H9 (cell line): ENCODE measurements at regions not wholly inside any gene's neighbourhood (a gene's known extent, or its start where the extent isn't known, plus 50 kb on each side); places are given as distances from the start of the nearest gene placed in this dataset.

Experiments used
- DNase-seq: peaks from one replicate; pipeline ENCODE4 v3.0.0-alpha.2; 2017
- H2AFZ ChIP-seq: one replicate; pipeline ENCODE4 v1.6.1; 2013; ENCODE audit warnings: mild to moderate bottlenecking, low read length, control low read depth, moderate library complexity
- H2AK5ac ChIP-seq: 2 replicates; pipeline ENCODE4 v1.6.1; 2013; ENCODE audit warnings: low read length, control low read depth, mixed read lengths; ENCODE audit not compliant: insufficient read length
- H2BK120ac ChIP-seq: one replicate; pipeline ENCODE4 v1.6.1; 2013; ENCODE audit warnings: low read depth, mild to moderate bottlenecking, low read length, control low read depth, inconsistent platforms; ENCODE audit not compliant: poor library complexity, severe bottlenecking
- H2BK12ac ChIP-seq: 2 replicates; pipeline ENCODE4 v1.6.1; 2013; ENCODE audit warnings: low read length, control low read depth, mixed read lengths, low read depth; ENCODE audit not compliant: insufficient read length
- H2BK15ac ChIP-seq: 2 replicates; pipeline ENCODE4 v1.6.1; 2013; ENCODE audit warnings: low read depth, low read length, control low read depth
- H2BK20ac ChIP-seq: one replicate; pipeline ENCODE4 v1.6.1; 2013; ENCODE audit warnings: low read depth, mild to moderate bottlenecking, low read length, control low read depth, inconsistent platforms; ENCODE audit not compliant: poor library complexity, severe bottlenecking
- H2BK5ac ChIP-seq: 2 replicates; pipeline ENCODE4 v1.6.1; 2013; ENCODE audit warnings: low read length, control low read depth, mixed read lengths; ENCODE audit not compliant: insufficient read length
- H3K14ac ChIP-seq: 2 replicates; pipeline ENCODE4 v1.6.1; 2013; ENCODE audit warnings: low read length, control low read depth; ENCODE audit not compliant: insufficient read depth
- H3K18ac ChIP-seq: 2 replicates; pipeline ENCODE4 v1.6.1; 2013; ENCODE audit warnings: low read depth, mild to moderate bottlenecking, mixed read lengths, low read length, control low read depth; ENCODE audit not compliant: insufficient read length
- H3K23ac ChIP-seq: 2 replicates; pipeline ENCODE4 v1.6.1; 2013; ENCODE audit warnings: low read length, control low read depth, mixed read lengths, low read depth; ENCODE audit not compliant: insufficient read length
- H3K23me2 ChIP-seq: 2 replicates; pipeline ENCODE4 v1.6.1; 2013; ENCODE audit warnings: low read depth, mild to moderate bottlenecking, mixed read lengths, low read length, control low read depth; ENCODE audit not compliant: insufficient read length, poor library complexity, severe bottlenecking
- H3K27ac ChIP-seq: 2 replicates; pipeline ENCODE4 v1.5.1; 2013; ENCODE audit warnings: low read length, control low read depth, mixed read lengths, low read depth; ENCODE audit not compliant: insufficient read length
- H3K27me3 ChIP-seq: 2 replicates; pipeline ENCODE4 v1.6.1; 2013; ENCODE audit warnings: low read length, control low read depth, inconsistent platforms; ENCODE audit not compliant: insufficient read depth
- H3K4ac ChIP-seq: 2 replicates; pipeline ENCODE4 v1.6.1; 2013; ENCODE audit warnings: low read depth, mild to moderate bottlenecking, control low read depth, inconsistent platforms, low read length, moderate library complexity
- H3K4me1 ChIP-seq: 2 replicates; pipeline ENCODE4 v1.6.1; 2013; ENCODE audit warnings: low read length, control low read depth, inconsistent platforms; ENCODE audit not compliant: insufficient read depth
- H3K4me2 ChIP-seq: 2 replicates; pipeline ENCODE4 v1.6.1; 2013; ENCODE audit warnings: low read length, control low read depth, mixed read lengths; ENCODE audit not compliant: insufficient read length, insufficient read depth
- H3K56ac ChIP-seq: 2 replicates; pipeline ENCODE4 v1.6.1; 2013; ENCODE audit warnings: low read depth, mild to moderate bottlenecking, mixed read lengths, low read length, control low read depth; ENCODE audit not compliant: insufficient read length
- H3K79me1 ChIP-seq: 2 replicates; pipeline ENCODE4 v1.6.1; 2013; ENCODE audit warnings: low read depth, mild to moderate bottlenecking, moderate library complexity, low read length, control low read depth, inconsistent platforms; ENCODE audit not compliant: insufficient read depth, poor library complexity, severe bottlenecking
- H3K79me2 ChIP-seq: 2 replicates; pipeline ENCODE4 v1.6.1; 2013; ENCODE audit warnings: low read length, control low read depth, inconsistent platforms; ENCODE audit not compliant: insufficient read depth
- H3K9ac ChIP-seq: 2 replicates; pipeline ENCODE4 v1.6.1; 2013; ENCODE audit warnings: low read length, control low read depth, mixed read lengths; ENCODE audit not compliant: insufficient read length; ENCODE audit errors: extremely low read depth
- H3K9me3 ChIP-seq: one replicate; pipeline ENCODE4 v1.6.1; 2013; ENCODE audit warnings: low read depth, low read length, inconsistent platforms; ENCODE audit not compliant: control insufficient read depth
- H3T11ph ChIP-seq: one replicate; pipeline ENCODE4 v1.6.1; 2013; ENCODE audit warnings: mild to moderate bottlenecking, low read length, control low read depth, inconsistent platforms
- H4K20me1 ChIP-seq: one replicate; pipeline ENCODE4 v1.6.1; 2013; ENCODE audit not compliant: control insufficient read depth, insufficient read length, insufficient read depth
- H4K5ac ChIP-seq: 2 replicates; pipeline ENCODE4 v1.6.1; 2013; ENCODE audit warnings: low read depth, mild to moderate bottlenecking, mixed read lengths, low read length, control low read depth; ENCODE audit not compliant: insufficient read length
- H4K8ac ChIP-seq: replicated peaks from 2 replicates; pipeline ENCODE4 v1.6.1; 2013; ENCODE audit warnings: low read length, control low read depth, mixed read lengths, low read depth; ENCODE audit not compliant: insufficient read length
- H4K91ac ChIP-seq: 2 replicates; pipeline ENCODE4 v1.6.1; 2013; ENCODE audit warnings: low read depth, mild to moderate bottlenecking, moderate library complexity, mixed read lengths, low read length, control low read depth; ENCODE audit not compliant: insufficient read length
- H3K27ac Mint-ChIP-seq, 3 experiments: 2 replicates in 2 of 3; 3 replicates in 1 of 3; pipeline ENCODE4 v1.8.0; 2020 to 2021; ENCODE audit warnings: mixed read lengths in 3 of 3, mild to moderate bottlenecking in 1 of 3, moderate library complexity in 1 of 3
- H3K27me3 Mint-ChIP-seq: 2 replicates; pipeline ENCODE4 v1.8.0; 2021; ENCODE audit warnings: low read depth, mild to moderate bottlenecking, moderate library complexity, mixed read lengths
- H3K36me3 Mint-ChIP-seq, 3 experiments: 2 replicates in 2 of 3; 3 replicates in 1 of 3; pipeline ENCODE4 v1.8.0; 2020 to 2021; ENCODE audit warnings: low read depth in 3 of 3, mixed read lengths in 3 of 3; ENCODE audit not compliant: insufficient read depth in 1 of 3
- H3K4me1 Mint-ChIP-seq, 2 experiments: 2 replicates each; pipeline ENCODE4 v1.8.0; 2020; ENCODE audit warnings: mixed read lengths in 2 of 2
- H3K4me3 Mint-ChIP-seq, 2 experiments: 2 replicates in 1 of 2; 3 replicates in 1 of 2; pipeline ENCODE4 v1.8.0; 2020 to 2021; ENCODE audit warnings: mild to moderate bottlenecking in 2 of 2, mixed read lengths in 2 of 2, moderate library complexity in 1 of 2
- H3K9me3 Mint-ChIP-seq, 2 experiments: 2 replicates in 1 of 2; 3 replicates in 1 of 2; pipeline ENCODE4 v1.8.0; 2020; ENCODE audit warnings: mild to moderate bottlenecking in 2 of 2, mixed read lengths in 2 of 2, moderate library complexity in 1 of 2
- CTCF ChIP-seq: fragments of 200-600 bp; sonication (generic); conservative IDR thresholded peaks from 3 replicates; pipeline ENCODE4 v1.8.0; 2021; ENCODE audit warnings: antibody characterized with exemption, mild to moderate bottlenecking
- WGBS: extraction: QIAGEN DNeasy Blood & Tissue Kit; methylation state at CpG from one replicate; pipeline ENCODE4 v1.1.7; 2013; ENCODE audit warnings: missing lambda C conversion rate, low lambda C conversion rate, mixed read lengths; ENCODE audit not compliant: insufficient read length; ENCODE audit errors: extremely low coverage; 5-methylcytosine and 5-hydroxymethylcytosine counted together

DNA sequence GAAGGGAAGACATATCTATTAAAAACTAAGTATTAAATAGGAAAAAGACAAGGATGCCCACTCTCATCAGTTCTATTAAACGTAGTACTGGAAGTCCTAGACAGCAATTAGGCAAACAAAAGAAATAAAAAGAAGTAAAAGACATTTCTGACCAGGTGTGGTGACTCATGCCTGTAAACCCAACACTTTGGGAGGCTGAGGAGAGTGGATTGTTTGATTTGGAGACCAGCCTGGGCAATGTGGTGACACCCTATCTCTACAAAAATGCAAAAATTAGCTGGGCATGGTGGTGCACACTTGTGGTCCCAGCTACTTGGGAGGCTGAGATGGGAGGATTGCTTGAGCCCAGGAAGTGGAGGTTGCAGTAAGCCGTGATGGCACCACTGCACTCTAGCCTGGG, 1071.8 kb downstream of the FAT4 start:
- Histone ChIP-seq H4K8ac (no peak overlapping the region), H3K4ac (no peak overlapping the region), H3K56ac (no peak overlapping the region), H3K9ac (no peak overlapping the region), H3K18ac (no peak overlapping the region), H2AFZ (no peak overlapping the region), H3K4me1 (no peaks in the 10 kb centered on the region), H3K79me2 (no peaks in the 10 kb centered on the region), H2BK120ac (no peak overlapping the region), H3K23me2 (no peaks in the 10 kb centered on the region), H3K9me3 (no peaks in the 10 kb centered on the region), H3K23ac (no peak overlapping the region), H3K14ac (no peak overlapping the region), H4K20me1 (no peaks in the 10 kb centered on the region), H2BK12ac (no peak overlapping the region), H2AK5ac (no peak overlapping the region), H3K4me2 (no peak overlapping the region), H3K27ac (no peak overlapping the region), H3T11ph (no peak overlapping the region), H2BK5ac (no peak overlapping the region), H2BK20ac (no peak overlapping the region), H4K91ac (no peak overlapping the region), H2BK15ac (no peak overlapping the region), H4K5ac (no peak overlapping the region), H3K79me1 (no peaks in the 10 kb centered on the region), H3K27me3 (no peaks in the 10 kb centered on the region)
- Mint-ChIP-seq H3K4me3 (no peak overlapping the region), H3K36me3 (no peaks in the 10 kb centered on the region), H3K27ac (no peak overlapping the region), H3K9me3 (no peaks in the 10 kb centered on the region; a peak in 1 of 5 replicates), H3K4me1 (no peaks in the 10 kb centered on the region), H3K27me3 (no peaks in the 10 kb centered on the region)
- WGBS, result no CpG with 5 or more reads among the region's 2 CpGs
- TF ChIP-seq CTCF, result no peak
- no peak for DNase-seq
